RWPE1 (cell line): ENCODE measurements at regions not wholly inside any gene's neighbourhood (a gene's known extent, or its start where the extent isn't known, plus 50 kb on each side); places are given as distances from the start of the nearest gene placed in this dataset.
"Not testable (repeated sequence)": the region's sequence is repeated elsewhere in the genome, so short reads cannot be mapped to it uniquely, and the experiment has no call there.

Experiments used
- CTCF ChIA-PET: fragments of 350-600 bp; sonication (Branson Sonifier 250); formaldehyde crosslinking; extraction: SDS; loops from one replicate; lab custom pipeline; 2021; lab: Yijun Ruan, JAX
- POLR2A ChIA-PET: fragments of 400-600 bp; formaldehyde crosslinking; extraction: SDS; loops from one replicate; lab custom pipeline; 2020; ENCODE audit warnings: antibody characterized with exemption; ENCODE audit not compliant: low non-redundant PET; lab: Yijun Ruan, JAX
- DNase-seq: peaks from one replicate; pipeline ENCODE4 v3.0.0; 2012; ENCODE audit warnings: low spot score
- H3K27ac ChIP-seq: fragments of 450-650 bp; 2 replicates; pipeline ENCODE4 v1.5.1; 2017
- CTCF ChIP-seq: fragments of 450-650 bp; conservative IDR thresholded peaks from 2 replicates; pipeline ENCODE4 v1.5.1; 2017; ENCODE audit warnings: low read depth, mild to moderate bottlenecking

GRCh38 chr16:58862334-58863021 lies 128.4 kb upstream of the GOT2 start:
- POLR2A ChIA-PET: no interaction called here
- no peak for DNase-seq
- CTCF ChIA-PET: no interaction called here
- no peak overlapping the region for H3K27ac ChIP-seq
- no peak for TF ChIP-seq CTCF

- H3K27ac ChIP-seq: no peak overlapping the region
- POLR2A ChIA-PET: no interaction called here
- CTCF ChIA-PET: interaction anchor here (0.5 kb wide), 1 partner anchor 124 kb away, joined by 7 read pairs; no protein-coding TSS in a partner anchor
- TF ChIP-seq CTCF: no peak
- DNase-seq: no peak
Observed at GRCh38 chr16:58859958-58860669, 126.0 kb upstream of the GOT2 start.

- CTCF ChIA-PET, POLR2A ChIA-PET, H3K27ac ChIP-seq, DNase-seq: not testable (repeated sequence)
Observed at GRCh38 chr16:58858577-58858976, 124.5 kb upstream of the GOT2 start.

GRCh38 chr16:58855291-58855863 lies 121.3 kb upstream of the GOT2 start:
- ChIA-PET POLR2A (no interaction called here), CTCF (no interaction called here)
- DNase-seq: no peak
- no peak for TF ChIP-seq CTCF
- no peak overlapping the region for H3K27ac ChIP-seq

- CTCF ChIA-PET: no interaction called here
- POLR2A ChIA-PET: no interaction called here
- no peak for DNase-seq
- no peak for TF ChIP-seq CTCF
- H3K27ac ChIP-seq: no peak overlapping the region
Observed at GRCh38 chr16:58853854-58854791, 120.0 kb upstream of the GOT2 start.

- ChIA-PET POLR2A (no interaction called here), CTCF (interaction anchor here (0.7 kb wide), 1 partner anchor 112 kb away, joined by 4 read pairs; no protein-coding TSS in a partner anchor)
- no peak for DNase-seq
- no peak overlapping the region for H3K27ac ChIP-seq
- no peak for TF ChIP-seq CTCF
Observed at GRCh38 chr16:58850678-58851020, 116.5 kb upstream of the GOT2 start.
